Suppressor macrophage treated with lipopolysaccharide for 1 hour (primary cell): ENCODE measurements at regions not wholly inside any gene's neighbourhood (a gene's known extent, or its start where the extent isn't known, plus 50 kb on each side); places are given as distances from the start of the nearest gene placed in this dataset.
"Not testable (repeated sequence)": the region's sequence is repeated elsewhere in the genome, so short reads cannot be mapped to it uniquely, and the experiment has no call there.

ENCODE experiments used
- DNase-seq, 3 donors: peaks; one replicate each; pipeline ENCODE4 v3.0.0-alpha.2; 2020 to 2022

DNA sequence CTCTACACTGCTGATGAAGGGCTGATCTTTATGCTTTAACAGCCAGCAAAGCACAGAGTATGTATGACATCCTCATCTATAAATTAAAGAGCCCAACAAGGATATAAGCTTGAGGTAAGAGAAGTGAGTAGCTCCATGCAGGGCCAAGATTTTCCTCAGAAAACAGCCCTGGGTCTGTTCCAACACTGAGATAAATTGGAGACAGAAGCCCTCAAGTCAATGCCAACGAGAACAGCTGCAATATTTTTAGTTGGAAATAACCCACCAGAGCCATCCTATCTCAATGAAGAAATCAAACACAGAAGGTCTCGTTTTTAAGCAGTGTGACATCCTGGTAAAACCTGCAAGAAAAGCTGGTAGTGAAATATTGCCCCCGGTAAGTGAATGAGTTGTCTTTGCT lies 297.0 kb upstream of the AUTS2 start:
- no peak for DNase-seq

DNA sequence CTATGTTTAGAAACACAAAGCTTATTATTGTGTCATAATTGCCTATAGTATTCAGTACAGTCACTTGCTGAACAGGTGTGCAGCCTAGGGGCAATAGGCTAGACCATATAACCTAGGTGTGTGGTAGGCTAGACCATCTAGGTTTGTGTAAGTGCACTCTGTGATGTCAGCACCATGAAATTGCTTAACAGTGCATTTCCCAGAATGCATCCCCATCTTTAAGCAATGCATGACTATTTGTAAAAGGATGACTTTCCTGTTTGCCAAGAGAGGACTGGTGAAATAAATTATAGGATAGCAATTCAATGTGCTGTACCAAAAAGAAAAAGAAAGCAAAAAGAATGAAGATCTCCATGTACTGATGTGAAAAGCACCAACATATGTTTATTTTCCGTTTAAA lies 288.7 kb upstream of the AUTS2 start:
- peak in 1 of 3 donors; percentile 2 for DNase-seq

DNA sequence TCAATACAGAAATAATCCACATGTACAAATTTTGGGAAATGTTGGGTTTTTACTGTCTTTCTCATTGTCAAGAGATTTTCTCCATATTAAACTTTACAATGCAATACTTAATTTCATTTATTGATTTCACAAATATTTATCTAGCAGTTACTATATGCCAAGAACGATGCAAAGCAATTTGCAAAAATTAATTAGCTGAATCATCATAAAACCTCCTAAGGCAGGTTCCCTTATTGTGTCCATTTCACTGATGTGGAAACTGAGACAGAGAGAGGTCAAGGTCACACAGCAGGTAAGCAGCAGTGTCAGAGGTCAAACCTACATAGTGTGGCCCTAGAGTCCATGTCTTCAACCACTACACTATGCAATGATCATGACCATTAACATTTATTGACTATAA lies 286.8 kb upstream of the AUTS2 start:
- DNase-seq: no peak

DNA sequence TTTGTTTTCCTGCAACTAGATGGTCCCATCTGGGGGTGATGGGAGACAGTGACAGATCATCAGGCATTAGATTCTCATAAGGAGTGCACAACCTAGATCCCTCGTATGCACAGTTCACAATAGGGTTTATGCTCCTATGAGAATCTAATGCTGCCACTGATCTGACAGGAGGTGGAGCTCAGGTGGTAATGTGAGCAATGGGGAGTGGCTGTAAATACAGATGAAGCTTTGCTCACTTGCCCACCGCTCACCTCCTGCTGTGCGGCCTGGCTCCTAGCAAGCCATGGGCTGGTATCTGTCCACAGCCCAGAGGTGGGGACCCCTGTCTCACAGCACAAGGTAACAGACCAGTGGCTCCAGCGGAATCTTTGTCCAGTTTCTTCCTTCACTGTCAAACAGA lies 284.4 kb upstream of the AUTS2 start:
- not testable (repeated sequence) for DNase-seq

DNA sequence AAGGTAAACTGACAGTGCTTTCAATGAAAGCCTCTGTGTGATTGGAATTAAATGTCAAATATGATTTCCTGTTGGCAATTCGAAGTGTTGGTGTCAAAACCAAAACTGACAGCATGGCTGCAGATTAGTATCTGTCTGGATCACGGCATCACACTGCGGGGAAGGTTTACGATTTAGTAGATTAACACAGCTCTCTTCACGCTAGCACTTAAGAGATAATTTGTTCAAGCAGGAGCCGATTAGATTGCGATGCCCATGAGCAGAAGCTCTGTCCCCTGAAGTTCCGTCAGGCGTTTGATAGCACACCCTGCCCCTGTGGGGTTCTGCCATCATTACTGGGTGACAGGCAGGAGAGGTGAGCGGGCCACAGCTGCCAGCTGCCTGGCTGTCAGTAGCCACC lies 279.5 kb upstream of the AUTS2 start:
- DNase-seq: no peak

DNA sequence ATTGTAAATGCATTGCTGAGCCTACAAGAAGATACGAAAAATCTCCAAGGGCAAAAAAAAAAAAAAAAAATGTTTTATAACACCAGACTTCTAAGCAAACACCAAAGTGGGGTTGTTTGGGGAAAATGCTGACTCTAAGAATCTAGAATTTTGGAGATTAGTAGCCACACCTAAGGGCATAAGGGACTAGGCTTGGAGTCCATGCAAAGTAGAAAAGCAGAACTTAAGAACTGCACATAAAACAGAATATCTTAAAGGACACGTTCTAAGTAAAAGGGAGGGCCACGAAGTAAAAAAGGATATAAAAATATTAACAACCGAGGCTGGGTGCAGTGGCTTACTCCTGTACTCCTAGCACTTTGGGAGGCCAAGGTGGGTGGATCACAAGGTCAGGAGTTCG lies 269.8 kb upstream of the AUTS2 start:
- no peak for DNase-seq

DNA sequence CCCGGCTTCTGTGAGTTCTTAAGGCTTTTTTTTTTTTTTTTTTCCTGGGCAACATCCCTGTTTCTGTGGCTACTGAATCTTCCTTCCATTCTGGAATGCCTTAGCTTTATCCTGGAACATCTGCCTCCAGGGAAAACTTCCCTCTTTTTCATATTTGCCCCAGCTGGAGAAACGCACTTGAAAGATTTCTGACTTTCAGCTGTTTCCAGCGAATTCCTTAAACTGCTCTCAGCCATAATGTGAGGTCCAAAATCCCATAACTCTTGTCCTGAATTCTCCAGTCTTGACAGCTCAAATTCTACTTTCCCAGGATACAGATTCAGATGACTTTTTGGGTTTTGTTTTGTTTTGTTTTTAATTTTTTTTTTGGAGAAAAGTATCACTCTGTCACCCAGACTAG lies 263.6 kb upstream of the AUTS2 start:
- DNase-seq: no peak

DNA sequence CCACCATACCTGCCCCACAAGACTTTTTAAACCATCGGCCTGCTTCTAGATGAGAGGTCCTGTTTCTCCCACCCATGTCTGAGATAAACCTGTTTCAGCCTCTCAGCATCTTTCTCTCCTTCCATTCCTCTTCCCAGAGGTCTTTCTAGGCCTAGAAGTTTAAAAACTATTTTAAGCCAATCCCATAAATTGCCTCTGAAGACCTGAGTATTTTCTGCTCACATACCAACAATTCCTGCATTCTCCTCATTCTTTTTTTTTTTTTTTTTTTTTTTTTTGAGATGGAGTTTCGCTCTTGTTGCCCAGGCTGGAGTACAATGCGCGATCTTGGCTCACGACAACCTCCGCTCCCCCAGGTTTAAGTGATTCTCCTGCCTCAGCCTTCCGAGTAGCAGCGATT lies 262.9 kb upstream of the AUTS2 start:
- DNase-seq: no peak

DNA sequence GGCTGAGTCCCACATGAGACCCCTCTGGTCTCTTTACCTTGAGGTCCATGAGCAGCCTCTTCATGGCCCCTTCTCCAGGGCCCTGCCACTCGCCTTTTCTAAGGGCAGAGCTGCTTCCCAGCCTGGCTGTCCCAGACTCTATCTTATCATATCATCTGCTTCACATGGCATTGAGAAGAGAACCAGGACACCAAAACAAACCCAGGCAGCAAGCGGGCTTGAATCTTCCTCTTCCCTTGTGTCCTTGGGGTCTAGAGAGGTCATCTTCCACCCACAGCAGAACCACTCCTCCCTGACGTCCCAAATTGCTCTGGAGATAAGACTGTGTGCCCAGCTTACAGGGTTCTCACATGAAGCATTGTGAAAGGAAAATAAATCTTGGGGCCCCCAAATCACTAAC lies 261.3 kb upstream of the AUTS2 start:
- DNase-seq: no peak

DNA sequence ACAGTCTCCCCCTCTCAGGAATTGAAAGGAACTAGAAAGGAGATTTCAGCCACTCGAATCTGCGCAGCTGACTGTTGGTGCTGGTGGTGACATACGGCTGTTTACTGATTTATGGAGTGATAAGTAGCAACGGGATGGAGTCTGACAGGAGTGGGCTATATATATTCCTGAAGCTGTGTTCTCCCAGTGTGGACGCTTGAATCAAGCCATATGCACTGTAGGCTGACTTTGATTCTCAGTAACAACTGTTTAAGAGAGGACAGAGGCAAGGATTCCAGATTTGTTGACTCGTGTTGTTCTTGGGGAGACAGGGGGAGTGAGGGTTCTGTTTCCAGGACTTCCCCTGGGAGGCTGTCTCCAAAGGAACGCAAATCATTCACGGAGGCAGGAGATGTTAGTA lies 260.1 kb upstream of the AUTS2 start:
- DNase-seq: no peak

DNA sequence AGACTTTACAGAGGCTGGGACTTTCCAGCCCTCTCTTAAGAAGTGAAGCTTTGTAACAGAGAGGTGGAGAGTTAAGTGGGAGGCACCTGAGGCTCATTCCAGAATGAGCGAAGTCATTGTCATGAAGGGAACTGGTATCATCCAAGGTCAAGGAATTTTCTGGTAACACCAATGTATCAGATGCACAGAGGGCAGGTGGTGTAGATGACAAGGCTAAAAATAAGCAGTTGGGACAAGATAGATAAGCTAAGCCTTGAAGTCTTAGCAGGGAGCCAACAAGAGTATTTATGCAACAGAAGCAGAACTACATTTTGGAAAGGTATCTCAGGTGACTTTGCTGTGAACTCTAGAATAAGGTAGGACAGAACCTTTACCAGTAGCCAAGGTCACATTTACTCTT lies 257.0 kb upstream of the AUTS2 start:
- no peak for DNase-seq

DNA sequence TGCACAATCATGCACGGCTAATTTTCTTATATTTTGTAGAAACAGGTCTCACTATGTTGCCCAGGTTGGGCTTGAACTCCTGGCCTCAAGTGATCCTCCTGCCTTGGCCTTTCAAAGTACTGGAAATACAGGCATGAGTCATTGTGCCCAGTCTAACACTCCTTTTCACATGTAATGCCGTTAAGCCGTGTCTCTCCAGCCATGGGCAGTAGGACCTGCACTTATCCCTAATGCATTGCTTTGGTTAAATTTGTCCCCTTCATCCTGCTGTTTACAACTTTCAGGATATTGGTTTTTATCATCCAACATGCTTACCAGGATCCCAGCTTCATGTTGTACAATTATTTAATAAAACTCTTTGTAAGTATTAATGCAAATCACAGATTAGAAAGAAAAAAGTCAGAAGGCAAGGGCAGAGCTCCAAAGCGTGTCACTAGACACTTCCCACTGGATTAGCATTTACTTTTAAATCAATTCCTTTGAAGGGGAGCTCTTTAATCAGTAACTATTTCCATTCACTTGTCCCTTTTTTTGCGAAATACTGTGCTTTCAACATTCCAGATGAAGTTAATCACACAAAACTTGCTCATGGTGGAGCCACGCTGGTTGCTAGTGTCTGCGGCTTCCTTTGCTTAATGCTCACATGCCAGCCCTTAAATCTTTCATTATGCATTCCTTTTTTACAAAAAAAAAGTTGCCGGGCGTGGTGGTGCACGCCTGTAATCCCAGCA lies 256.0 kb upstream of the AUTS2 start:
- DNase-seq: no peak

DNA sequence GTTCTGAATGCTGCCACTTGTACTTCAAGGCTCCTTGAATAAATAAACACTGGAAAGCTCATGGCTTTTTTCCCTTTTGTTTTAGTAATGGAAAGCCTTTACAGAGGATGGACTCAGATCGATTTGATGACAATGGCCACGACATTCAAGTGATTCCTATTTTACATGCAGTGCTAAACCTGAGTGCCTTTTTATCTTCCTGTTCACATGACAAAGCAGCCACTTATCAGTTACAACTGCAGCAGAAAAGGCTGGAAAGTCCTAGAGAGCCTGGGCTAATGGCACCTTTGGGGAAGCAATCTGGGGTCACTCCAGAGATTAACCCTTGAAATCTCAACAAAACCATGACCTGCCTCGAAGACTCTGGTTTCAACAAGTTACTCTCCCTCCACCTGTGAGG lies 249.0 kb upstream of the AUTS2 start:
- no peak for DNase-seq

DNA sequence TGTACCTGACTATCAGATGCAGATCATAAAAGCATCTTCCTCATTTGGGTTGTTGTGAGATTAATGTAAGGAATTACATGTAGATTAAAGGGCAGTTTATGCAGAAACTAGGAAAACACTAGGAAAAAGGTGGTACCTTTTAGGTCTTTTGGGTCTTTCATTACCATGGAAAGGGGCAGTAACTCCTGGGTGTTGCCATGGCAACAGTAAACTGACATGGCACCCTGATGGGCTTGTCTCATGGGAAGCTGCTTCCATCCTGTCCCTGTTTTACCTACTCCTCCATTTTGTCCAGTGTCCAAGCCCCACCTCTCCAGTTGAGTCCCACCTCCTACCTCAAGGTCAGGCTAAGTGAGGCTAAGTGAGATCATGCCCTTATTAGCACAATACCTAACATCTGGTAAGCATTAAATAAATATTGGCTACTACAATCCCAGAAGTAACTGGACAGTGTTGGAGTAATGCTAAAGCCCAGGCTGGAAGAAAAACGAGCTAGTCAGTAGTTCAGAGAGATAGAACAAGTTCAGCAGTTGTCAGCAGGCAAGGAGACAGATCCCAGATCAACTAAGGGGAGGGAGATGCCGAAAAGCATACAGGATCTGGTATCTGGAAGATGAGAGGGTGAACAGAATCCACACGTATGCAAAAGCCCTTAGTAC lies 240.0 kb upstream of the AUTS2 start:
- DNase-seq: no peak

DNA sequence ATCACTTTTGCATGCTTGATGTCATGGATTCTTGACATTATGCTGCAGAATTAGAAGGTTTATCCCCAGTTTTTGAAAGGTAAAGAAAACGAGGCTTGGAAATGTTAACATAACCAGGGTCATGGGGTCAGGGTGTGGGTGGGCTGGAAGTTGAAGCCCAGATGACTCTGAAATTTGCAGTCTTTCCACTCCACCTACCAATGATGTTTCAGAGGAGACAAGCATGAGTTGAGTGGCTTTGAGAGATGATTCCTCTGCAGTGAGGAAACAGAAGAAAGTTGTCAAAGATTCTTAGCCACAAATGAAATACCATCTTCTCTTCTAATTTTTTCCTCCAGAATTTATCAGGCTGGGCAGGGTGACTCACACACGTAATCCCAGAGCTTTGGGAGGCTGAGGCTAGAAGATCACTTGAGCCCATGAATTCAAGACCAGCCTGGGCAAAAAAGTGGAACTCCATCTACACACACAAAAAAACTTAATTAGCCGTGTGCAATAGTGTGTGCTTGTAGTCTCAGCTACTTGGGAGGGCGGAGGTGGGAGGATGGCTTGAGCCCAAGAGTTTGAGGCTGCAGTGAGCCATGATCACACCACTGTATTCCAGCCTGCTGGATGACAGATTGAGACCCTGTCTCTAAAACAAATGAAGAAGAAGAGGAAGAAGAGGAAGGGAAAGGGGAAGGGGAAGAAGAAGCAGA lies 239.1 kb upstream of the AUTS2 start:
- peak in 2 of 3 donors; percentile 31 to 37 for DNase-seq

DNA sequence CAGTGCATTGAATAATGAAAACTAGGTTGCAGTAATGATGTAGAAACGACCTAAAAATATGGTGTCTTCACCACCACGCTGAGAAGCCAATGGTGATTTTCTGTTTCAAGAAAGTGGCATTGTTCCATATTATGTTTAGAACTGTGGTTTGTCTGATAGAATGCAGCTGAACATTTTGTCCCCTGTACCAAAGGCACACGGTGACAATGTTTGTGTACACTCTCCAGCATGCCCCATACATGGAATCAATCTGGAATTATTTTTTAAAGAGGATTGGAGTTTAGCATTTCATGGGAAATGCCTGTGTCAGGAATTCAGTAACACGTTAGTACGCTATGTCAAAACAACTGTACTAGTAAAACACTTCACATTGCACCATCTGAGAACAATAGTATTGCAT lies 237.4 kb upstream of the AUTS2 start:
- DNase-seq: no peak

DNA sequence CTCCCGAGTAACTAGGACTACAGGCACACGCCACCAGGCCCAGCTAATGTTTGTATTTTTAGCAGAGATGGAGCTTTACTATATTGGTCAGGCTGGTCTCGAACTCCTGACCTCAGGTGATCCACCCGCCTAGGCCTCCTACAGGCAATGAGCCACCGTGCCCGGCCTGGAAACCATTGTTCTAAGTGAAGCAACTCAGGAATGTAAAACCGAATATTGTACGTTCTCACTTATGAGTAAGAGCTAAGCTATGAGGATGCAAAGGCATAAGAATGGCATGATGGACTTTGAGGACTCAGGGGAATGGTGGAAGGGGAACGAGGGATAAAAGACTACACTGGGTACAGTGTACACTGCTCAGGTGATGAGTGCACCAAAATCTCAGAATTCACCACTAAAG lies 235.1 kb upstream of the AUTS2 start:
- DNase-seq: no peak

DNA sequence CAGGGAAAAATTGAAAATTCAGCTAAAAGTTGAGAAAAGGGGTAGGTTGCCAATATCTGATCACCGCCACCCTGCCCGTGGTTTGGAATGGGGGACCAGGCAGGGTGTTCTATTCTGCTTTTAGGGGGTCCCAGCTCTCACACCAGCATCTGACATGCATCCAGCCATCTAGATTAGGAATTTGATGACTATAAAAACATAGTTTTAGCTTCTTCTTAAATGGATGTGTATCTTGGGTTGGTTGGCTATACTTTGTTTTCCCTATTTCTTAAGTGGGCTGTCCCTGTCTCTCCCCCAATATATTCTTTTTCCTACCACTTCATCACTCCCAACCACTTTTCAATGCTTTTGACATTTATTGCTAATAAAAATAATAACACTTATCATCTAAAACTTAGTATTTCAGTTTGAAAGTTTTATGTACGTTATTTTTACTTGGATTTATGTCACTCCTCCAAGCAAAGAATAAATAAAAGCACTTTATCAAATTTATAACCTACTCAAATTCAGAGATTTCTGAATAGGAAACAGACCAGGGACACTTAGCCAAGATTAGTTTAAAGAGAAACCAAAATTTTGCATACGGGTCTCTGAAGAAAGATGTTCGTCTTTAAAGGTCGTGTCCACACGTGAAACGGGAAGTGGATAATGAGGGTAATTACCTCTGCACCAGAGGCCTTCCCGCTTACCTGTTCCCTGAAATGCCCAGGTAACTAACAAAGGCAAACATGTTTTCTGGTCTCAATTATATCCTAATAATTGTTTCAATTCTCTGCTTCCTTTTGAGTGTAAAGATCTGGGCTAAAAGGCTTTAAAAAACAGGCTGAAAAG lies 233.2 kb upstream of the AUTS2 start:
- DNase-seq: no peak

DNA sequence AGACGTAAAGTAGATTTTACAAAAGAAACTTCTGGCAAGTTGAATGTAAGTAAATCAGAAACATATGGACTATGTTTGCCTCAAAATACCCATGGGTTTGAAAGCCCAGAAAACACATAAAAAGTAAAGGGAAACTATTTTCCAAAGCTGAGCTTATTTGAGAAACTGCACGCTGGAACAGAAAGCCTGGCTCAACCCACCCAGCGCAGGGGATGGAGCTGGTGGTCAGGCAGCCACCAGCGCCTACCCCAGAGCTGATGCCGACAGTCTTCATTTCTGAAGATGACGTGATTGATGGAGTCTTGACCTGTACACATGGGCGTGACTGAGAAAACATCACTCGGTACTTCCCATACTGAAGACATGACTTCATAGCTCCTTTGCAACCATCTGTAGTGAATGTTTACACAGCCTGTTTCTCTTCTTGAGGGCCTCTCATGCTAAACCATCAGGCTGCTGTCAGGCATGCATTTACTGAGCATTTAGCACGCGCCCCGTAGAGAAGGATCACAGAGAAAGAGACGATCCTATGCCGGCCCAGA lies 232.6 kb upstream of the AUTS2 start:
- no peak for DNase-seq

DNA sequence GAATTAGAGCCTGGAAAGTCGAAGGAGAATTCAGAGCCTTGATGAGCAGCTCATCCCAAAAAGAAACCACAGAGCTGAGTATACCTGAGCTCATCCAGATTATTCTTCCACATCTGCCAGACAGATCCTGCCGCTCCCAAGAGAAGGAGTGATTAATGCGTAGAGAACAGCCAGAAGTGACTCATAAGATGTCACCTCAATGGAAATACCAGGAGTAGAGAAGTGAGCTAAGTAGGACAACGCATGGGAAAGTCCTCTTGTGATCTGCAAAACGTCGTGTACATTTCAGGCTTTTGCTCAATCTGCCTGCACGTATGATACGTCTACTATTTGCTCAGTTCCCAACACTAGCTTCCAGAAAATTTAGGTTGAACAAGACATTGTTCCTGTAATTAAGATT lies 230.5 kb upstream of the AUTS2 start:
- peak in 1 of 3 donors; percentile 29 for DNase-seq

DNA sequence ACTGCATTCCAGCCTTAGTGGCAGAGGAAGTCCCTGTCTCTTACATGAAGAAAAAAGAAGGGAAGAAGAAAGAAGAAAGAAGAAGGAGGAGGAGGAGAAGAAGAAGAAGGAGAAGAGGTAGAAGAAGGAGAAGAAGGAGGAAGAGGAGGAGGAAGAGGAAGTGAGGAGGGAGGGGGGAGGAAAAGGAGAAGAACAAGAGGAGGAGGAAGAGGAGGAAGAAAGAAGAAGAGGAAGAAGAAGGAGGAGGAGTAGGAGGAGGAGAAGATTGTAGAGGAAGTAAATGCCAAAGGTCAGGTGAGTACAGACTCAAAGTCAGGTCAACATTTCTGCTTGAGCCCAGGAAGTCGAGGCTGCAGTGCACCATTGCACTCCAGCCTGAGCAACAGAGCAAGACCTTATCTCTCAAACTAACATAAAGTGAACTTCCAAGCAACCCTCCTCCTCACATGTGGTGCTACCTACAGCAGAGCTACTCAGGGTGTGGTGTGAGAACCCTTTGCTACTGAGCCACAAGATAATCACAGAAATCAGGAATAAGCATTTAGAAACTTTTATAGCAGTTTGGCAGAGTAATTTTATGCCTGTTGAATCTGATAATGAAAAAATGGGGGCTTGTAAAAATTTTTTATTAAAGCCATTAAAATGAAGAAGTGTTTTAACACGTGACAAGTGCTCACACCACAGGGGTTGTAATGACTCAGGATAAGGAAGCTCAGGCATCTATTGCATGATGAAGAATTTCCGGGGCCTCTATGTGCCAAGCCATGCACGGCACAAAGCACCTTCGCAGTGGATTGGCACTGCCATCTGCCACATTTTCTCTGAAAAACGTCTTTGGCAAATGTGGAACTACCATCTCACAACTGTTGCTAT lies 224.9 kb upstream of the AUTS2 start:
- DNase-seq: peak; percentile 45 to 65 (median 53)

DNA sequence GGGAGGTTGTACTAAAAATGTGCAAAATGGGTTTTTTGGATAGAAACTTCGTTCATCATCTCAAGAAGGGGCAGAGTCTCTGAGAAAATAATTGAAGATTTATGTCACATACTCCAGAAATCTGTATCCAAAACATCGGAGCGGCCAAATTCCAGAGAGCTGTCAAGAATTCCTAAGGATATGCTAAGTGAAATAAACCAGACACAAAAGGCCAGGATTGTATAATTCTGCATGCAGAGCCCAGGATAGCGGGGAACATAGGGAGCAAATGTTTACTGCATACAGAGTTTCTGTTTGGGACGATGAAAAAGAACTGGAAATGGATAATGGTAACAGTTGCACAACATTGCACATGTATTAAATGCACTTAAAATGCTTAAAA lies 224.2 kb upstream of the AUTS2 start:
- no peak for DNase-seq
